Endothelial cell of umbilical vein (primary cell): ENCODE measurements at regions not wholly inside any gene's neighbourhood (a gene's known extent, or its start where the extent isn't known, plus 50 kb on each side); places are given as distances from the start of the nearest gene placed in this dataset.

Experiments
- BruUV-seq: library from RNA; stranded (reverse); fragments of 400-500 nt; replicated peaks from 2 replicates; lab custom pipeline; 2021; lab: Mats Ljungman, UMichigan
- CTCF ChIA-PET: fragments of 300-600, 350-600 bp; sonication (Branson Sonifier 250); formaldehyde crosslinking; loops from one replicate; lab custom pipeline; 2021; ENCODE audit warnings: antibody characterized with exemption, inconsistent platforms; lab: Charles Lee
- POLR2A ChIA-PET: fragments of 300-600, 350-600 bp; sonication (Branson Sonifier 250); formaldehyde crosslinking; loops from one replicate; lab custom pipeline; 2021; ENCODE audit warnings: antibody characterized with exemption, inconsistent platforms; lab: Charles Lee
- DNase-seq: peaks from one replicate; pipeline ENCODE4 v3.0.0-alpha.2; 2011; ENCODE audit warnings: low read depth, low spot score
- FAIRE-seq: peaks from 2 replicates; lab custom pipeline; 2011; peaks lifted over from hg19 to GRCh38; lab: Jason Lieb, UNC
- H2AFZ ChIP-seq: 2 replicates; pipeline ENCODE4 v1.6.0; 2012; ENCODE audit warnings: low read depth, low read length, control low read depth, inconsistent platforms
- H3K27ac ChIP-seq: 2 replicates; pipeline ENCODE4 v1.5.1; 2011; ENCODE audit warnings: low read depth, mild to moderate bottlenecking, control low read depth, low read length, moderate library complexity; ENCODE audit not compliant: insufficient read depth
- H3K27me3 ChIP-seq, 2 experiments: 2 replicates each; pipeline versions ENCODE4 v1.6.0 to v1.6.1; 2011; ENCODE audit warnings: low read length in 2 of 2, mixed read lengths in 1 of 2; ENCODE audit not compliant: control insufficient read depth in 2 of 2, insufficient read depth in 2 of 2
- H3K36me3 ChIP-seq, 2 experiments: 2 replicates in 1 of 2; 3 replicates in 1 of 2; pipeline ENCODE4 v1.5.1; 2011; ENCODE audit warnings: low read length in 2 of 2, mild to moderate bottlenecking in 1 of 2, moderate library complexity in 1 of 2; ENCODE audit not compliant: control insufficient read depth in 2 of 2, insufficient read depth in 2 of 2; ENCODE audit errors: extremely low read depth in 1 of 2
- H3K4me1 ChIP-seq: 3 replicates; pipeline ENCODE4 v1.5.1; 2011; ENCODE audit warnings: mild to moderate bottlenecking, low read length; ENCODE audit not compliant: control insufficient read depth, insufficient read depth; ENCODE audit errors: extremely low read depth
- H3K4me2 ChIP-seq: 2 replicates; pipeline ENCODE4 v1.6.1; 2011; ENCODE audit warnings: low read length, control low read depth, mixed read lengths; ENCODE audit not compliant: insufficient read depth
- H3K4me3 ChIP-seq, 3 experiments: fragments of 200-600 bp in 1 of 3; sonication (generic), shearing (Covaris generic) in 1 of 3; replicated peaks in 1 of 3; 2 replicates each; pipeline ENCODE4 v1.5.1; 2011 to 2016; ENCODE audit warnings: control low read depth in 3 of 3, low read length in 3 of 3, mild to moderate bottlenecking in 2 of 3, inconsistent platforms in 1 of 3, low read depth in 1 of 3, moderate library complexity in 1 of 3; ENCODE audit not compliant: insufficient read depth in 1 of 3
- H3K79me2 ChIP-seq: 2 replicates; pipeline ENCODE4 v1.6.0; 2012; ENCODE audit warnings: low read length, inconsistent platforms; ENCODE audit not compliant: control insufficient read depth, insufficient read depth
- H3K9ac ChIP-seq: replicated peaks from 2 replicates; pipeline ENCODE3; 2011; ENCODE audit warnings: low read length, control low read depth; ENCODE audit not compliant: insufficient read depth; ENCODE audit errors: extremely low read depth
- H3K9me1 ChIP-seq: replicated peaks from 3 replicates; pipeline ENCODE4 v1.6.0; 2011; ENCODE audit warnings: mild to moderate bottlenecking, low read length; ENCODE audit not compliant: control insufficient read depth, insufficient read depth; ENCODE audit errors: extremely low read depth
- H3K9me3 ChIP-seq: replicated peaks from 2 replicates; pipeline ENCODE4 v1.5.1; 2012; ENCODE audit warnings: low read length, inconsistent platforms; ENCODE audit not compliant: control insufficient read depth, insufficient read depth
- H4K20me1 ChIP-seq: replicated peaks from 2 replicates; pipeline ENCODE3; 2011; ENCODE audit warnings: mild to moderate bottlenecking, low read length; ENCODE audit not compliant: control insufficient read depth, insufficient read depth; ENCODE audit errors: extremely low read depth
- CTCF ChIP-seq, 2 donors: IDR thresholded peaks; 1 replicate in 1 of 2; 2 replicates in 1 of 2; pipeline ENCODE4 v1.5.1; 2011; ENCODE audit warnings: low read length in 2 of 2, mild to moderate bottlenecking in 2 of 2, moderate library complexity in 2 of 2, control low read depth in 1 of 2, inconsistent platforms in 1 of 2, low read depth in 1 of 2; ENCODE audit not compliant: insufficient read depth in 1 of 2; ENCODE audit errors: extremely low read depth in 1 of 2
- EZH2 ChIP-seq: IDR thresholded peaks from 2 replicates; pipeline ENCODE4 v1.6.1; 2012; ENCODE audit warnings: borderline replicate concordance, low read depth, mild to moderate bottlenecking, moderate library complexity, low read length, inconsistent platforms; ENCODE audit not compliant: severe bottlenecking
- JUN ChIP-seq: IDR thresholded peaks from 2 replicates; pipeline ENCODE4 v1.6.1; 2011; ENCODE audit warnings: borderline replicate concordance, low read depth; ENCODE audit not compliant: insufficient read length, insufficient read depth
- MAX ChIP-seq: IDR thresholded peaks from 2 replicates; pipeline ENCODE4 v1.6.1; 2011; ENCODE audit not compliant: insufficient read depth, insufficient read length
- POLR2A ChIP-seq: IDR thresholded peaks from 2 replicates; pipeline ENCODE4 v1.6.1; 2012; ENCODE audit warnings: low read depth, mild to moderate bottlenecking, control low read depth, low read length
- POLR2AphosphoS5 ChIP-seq: IDR thresholded peaks from 2 replicates; pipeline ENCODE4 v1.6.1; 2012; ENCODE audit warnings: low read depth, mild to moderate bottlenecking, control low read depth, low read length, moderate library complexity; ENCODE audit not compliant: insufficient read depth
- dilution Hi-C: fragments of 300-500 bp; cut with MboI; formaldehyde crosslinking; loops from one replicate; pipeline ENCODE4 v1.15.0; 2019; ENCODE audit warnings: low sequenced_read_pairs; ENCODE audit not compliant: extremely low pct_ligation_motif_present
- intact Hi-C: fragments of 100-400 bp; cut with micrococcal nuclease; formaldehyde crosslinking; loops from one replicate; pipeline ENCODE4 v1.10.0; 2022

DNA sequence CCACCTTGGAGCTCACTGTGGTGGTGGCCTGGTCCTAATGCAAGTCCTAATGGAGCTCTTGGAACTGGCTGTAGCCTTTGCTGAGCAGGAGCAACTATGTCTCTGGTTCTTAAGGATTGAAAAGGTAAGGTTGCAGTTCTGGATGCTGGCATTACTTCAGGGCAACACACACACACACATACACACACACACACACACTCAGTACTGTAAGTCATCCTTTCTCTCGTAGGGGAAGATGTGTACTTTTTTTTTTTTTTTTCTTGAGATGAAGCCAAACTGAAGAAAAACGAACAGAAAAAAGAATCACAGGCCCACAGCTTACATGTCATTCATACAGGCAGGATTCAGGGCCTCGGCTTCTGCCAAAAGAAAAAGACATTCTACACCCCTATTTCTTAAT is 81.1 kb upstream of the RPS23 start:
- H3K27me3 ChIP-seq, result no peaks in the 10 kb centered on the region
- no peaks in the 10 kb centered on the region for H3K9me1 ChIP-seq
- dilution Hi-C loops, result no loop called here
- H3K9ac ChIP-seq, result no peak overlapping the region
- no peaks in the 10 kb centered on the region for H3K36me3 ChIP-seq
- FAIRE-seq (no peak), DNase-seq (no peak)
- no peak overlapping the region for H3K27ac ChIP-seq
- TF ChIP-seq POLR2A (no peak), POLR2AphosphoS5 (no peak), MAX (no peak), JUN (no peak), EZH2 (no peak), CTCF (IDR thresholded peaks at IDR 0.05; ENCODE audit: extremely low read depth in 1 of 2, insufficient read depth in 1 of 2, low read depth in 1 of 2, low read length in 2 of 2) (no peak)
- no peaks in the 10 kb centered on the region for H4K20me1 ChIP-seq
- CTCF ChIA-PET, result interaction anchor here (1.7 to 2.4 kb wide), 2 partner anchors 1071 to 1114 kb away, joined by 4 to 8 read pairs; no protein-coding TSS in a partner anchor
- H3K4me2 ChIP-seq, result no peak overlapping the region
- POLR2A ChIA-PET, result interaction anchor here (0.7 kb wide), 1 partner anchor 226 kb away, joined by 4 read pairs; no protein-coding TSS in a partner anchor
- H3K4me3 ChIP-seq, result no peak overlapping the region
- H2AFZ ChIP-seq, result no peak overlapping the region
- no peaks in the 10 kb centered on the region for H3K79me2 ChIP-seq
- H3K9me3 ChIP-seq, result no peaks in the 10 kb centered on the region
- H3K4me1 ChIP-seq, result peaks cover 28% of the 10 kb centered on the region
- intact Hi-C loops, result no loop called here
- no TSS peak for BruUV-seq

DNA sequence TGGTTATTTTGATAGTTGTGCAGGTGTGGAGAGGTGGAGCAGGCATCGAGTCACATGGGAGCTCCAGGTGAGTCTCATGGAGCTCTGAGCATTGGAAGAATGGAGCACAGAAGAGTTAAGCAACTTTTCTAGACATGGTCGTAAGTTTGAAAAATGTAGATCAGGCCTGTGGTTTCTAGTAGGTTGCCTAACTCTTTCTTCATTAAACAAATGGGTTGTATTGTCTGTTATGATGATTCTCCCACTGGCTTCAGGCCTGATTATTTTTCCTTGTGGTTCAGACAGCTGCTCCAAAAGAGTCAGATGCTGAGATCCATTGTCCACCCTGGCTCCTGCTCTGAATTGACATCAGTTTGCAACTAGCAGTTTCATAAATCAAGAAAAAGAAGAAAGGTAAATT is 80.3 kb upstream of the RPS23 start:
- intact Hi-C loops (no loop called here), dilution Hi-C loops (no loop called here)
- Histone ChIP-seq H3K9me3 (no peaks in the 10 kb centered on the region), H3K4me1 (peaks cover 30% of the 10 kb centered on the region), H2AFZ (no peak overlapping the region), H4K20me1 (no peaks in the 10 kb centered on the region), H3K79me2 (no peaks in the 10 kb centered on the region), H3K4me2 (no peak overlapping the region), H3K9ac (no peak overlapping the region), H3K36me3 (no peaks in the 10 kb centered on the region), H3K9me1 (no peaks in the 10 kb centered on the region), H3K27me3 (no peaks in the 10 kb centered on the region), H3K27ac (no peak overlapping the region), H3K4me3 (no peak overlapping the region)
- DNase-seq, result no peak
- ChIA-PET POLR2A (no interaction called here), CTCF (interaction anchor here (0.7 to 2.4 kb wide), 5 partner anchors 10 to 1115 kb away, joined by 3 to 8 read pairs (median 3); no protein-coding TSS in a partner anchor)
- no peak for TF ChIP-seq EZH2
- BruUV-seq, result no TSS peak
- FAIRE-seq, result peak; percentile 66
